A549 (cell line): ENCODE measurements at regions not wholly inside any gene's neighbourhood (a gene's known extent, or its start where the extent isn't known, plus 50 kb on each side); places are given as distances from the start of the nearest gene placed in this dataset.

Experiments
- ATAC-seq, 2 experiments: fragments of 200-7000 bp in 1 of 2; fragments of >200 bp in 1 of 2; cut with Nextera tagmentation in 1 of 2; cut with Tn5 transposase in 1 of 2; 3 replicates each; pipeline versions ENCODE4 v1.8.0 to v1.9.1; 2018 to 2020; ENCODE audit warnings: mild to moderate bottlenecking in 1 of 2, moderate library complexity in 1 of 2
- CTCF ChIA-PET: fragments of 300-600 bp; sonication (Branson Sonifier 250); formaldehyde crosslinking; extraction: SDS; loops from one replicate; lab custom pipeline; 2021; ENCODE audit warnings: antibody characterized with exemption, inconsistent platforms; lab: Yijun Ruan, JAX
- POLR2A ChIA-PET: fragments of 350-600 bp; formaldehyde crosslinking; extraction: SDS; loops from one replicate; lab custom pipeline; 2021; ENCODE audit warnings: antibody characterized with exemption, inconsistent platforms; lab: Yijun Ruan, JAX
- DNase-seq, 2 experiments: peaks; one replicate each; pipeline versions ENCODE4 v3.0.0 to v3.0.0-alpha.2; 2011 to 2016; ENCODE audit warnings: low read depth in 1 of 2, low spot score in 1 of 2
- FAIRE-seq: peaks from 2 replicates; lab custom pipeline; 2011; peaks lifted over from hg19 to GRCh38; lab: Jason Lieb, UNC
- H3K27ac ChIP-seq, 2 experiments: fragments of >200 bp; sonication (Bioruptor Twin); formaldehyde crosslinking; 3 replicates each; pipeline ENCODE4 v1.5.1; 2016 to 2017
- H3K4me1 ChIP-seq: fragments of >200 bp; sonication (Bioruptor Twin); formaldehyde crosslinking; 3 replicates; pipeline ENCODE4 v1.6.1; 2016
- H3K4me2 ChIP-seq: fragments of >200 bp; sonication (Bioruptor Twin); formaldehyde crosslinking; 3 replicates; pipeline ENCODE4 v1.6.1; 2016
- H3K4me3 ChIP-seq: fragments of >200 bp; sonication (Bioruptor Twin); formaldehyde crosslinking; 3 replicates; pipeline ENCODE4 v1.5.1; 2016
- H3K9me3 ChIP-seq: fragments of >200 bp; sonication (Bioruptor Twin); formaldehyde crosslinking; 3 replicates; pipeline ENCODE4 v1.6.1; 2016
- CBX2 ChIP-seq: fragments of 200-600 bp; sonication (generic); IDR thresholded peaks from 2 replicates; pipeline ENCODE4 v1.6.1; 2016; ENCODE audit warnings: low read depth, mild to moderate bottlenecking, borderline replicate concordance
- CBX8 ChIP-seq: fragments of 200-600 bp; sonication (generic); IDR thresholded peaks from 2 replicates; pipeline ENCODE4 v1.6.1; 2016
- CEBPB ChIP-seq, 2 experiments: fragments of >200 bp in 1 of 2; sonication (Bioruptor Twin) in 1 of 2; formaldehyde crosslinking in 1 of 2; IDR thresholded peaks; 2 replicates each; pipeline ENCODE4 v1.6.1; 2012 to 2016
- CHD4 ChIP-seq: fragments of 200-600 bp; sonication (generic); IDR thresholded peaks from 2 replicates; pipeline ENCODE4 v1.6.1; 2016; ENCODE audit warnings: antibody characterized with exemption, mild to moderate bottlenecking, borderline replicate concordance
- EHMT2 ChIP-seq: fragments of 200-600 bp; sonication (generic); IDR thresholded peaks from 2 replicates; pipeline ENCODE4 v1.6.1; 2016; ENCODE audit warnings: antibody characterized with exemption, low read depth, mild to moderate bottlenecking, moderate library complexity
- ESRRA ChIP-seq: fragments of 150-350 bp; IDR thresholded peaks from 2 replicates; pipeline ENCODE4 v1.6.1; 2014; ENCODE audit warnings: mild to moderate bottlenecking, low read length, borderline replicate concordance
- FOSL2 ChIP-seq, 2 experiments: fragments of 450-650 bp in 1 of 2; fragments of >200 bp in 1 of 2; sonication (Bioruptor Twin) in 1 of 2; formaldehyde crosslinking; IDR thresholded peaks; 2 replicates each; pipeline versions ENCODE4 v1.5.0 to v1.6.1; 2016 to 2020; ENCODE audit warnings: mild to moderate bottlenecking in 1 of 2, moderate library complexity in 1 of 2
- FOXS1 ChIP-seq: fragments of 250-450 bp; sonication (Bioruptor Pico); IDR thresholded peaks from 2 replicates; pipeline ENCODE4 v1.5.0; 2020; ENCODE audit warnings: mild to moderate bottlenecking, moderate library complexity
- GATA3 ChIP-seq: IDR thresholded peaks from 2 replicates; pipeline ENCODE4 v1.6.1; 2012; ENCODE audit warnings: borderline replicate concordance
- HEYL ChIP-seq: fragments of 250-450 bp; sonication (Bioruptor Pico); IDR thresholded peaks from 2 replicates; pipeline ENCODE4 v1.8.0; 2021; ENCODE audit warnings: mild to moderate bottlenecking, moderate library complexity
- JUNB ChIP-seq: fragments of >200 bp; sonication (Bioruptor Twin); formaldehyde crosslinking; IDR thresholded peaks from 2 replicates; pipeline ENCODE4 v1.6.1; 2016
- KDM5A ChIP-seq: fragments of 200-600 bp; sonication (generic); IDR thresholded peaks from 2 replicates; pipeline ENCODE4 v1.6.1; 2016; ENCODE audit warnings: antibody characterized with exemption, mild to moderate bottlenecking
- MAFK ChIP-seq: fragments of 450-650 bp; IDR thresholded peaks from 2 replicates; pipeline ENCODE4 v1.6.1; 2014; ENCODE audit not compliant: partially characterized antibody
- MYC ChIP-seq: IDR thresholded peaks from 2 replicates; pipeline ENCODE4 v1.6.1; 2012; ENCODE audit warnings: mild to moderate bottlenecking, inconsistent platforms, low read length, improper control_type of control experiment, borderline replicate concordance
- NR3C1 ChIP-seq: fragments of >200 bp; sonication (Bioruptor Twin); formaldehyde crosslinking; IDR thresholded peaks from 3 replicates; pipeline ENCODE4 v1.6.1; 2017
- RARB ChIP-seq: fragments of 250-450 bp; sonication (Bioruptor Pico); IDR thresholded peaks from 2 replicates; pipeline ENCODE4 v1.8.0; 2021; ENCODE audit warnings: mild to moderate bottlenecking, moderate library complexity
- RNF2 ChIP-seq: fragments of 200-600 bp; sonication (generic); IDR thresholded peaks from 2 replicates; pipeline ENCODE4 v1.6.1; 2016; ENCODE audit warnings: low read depth, mild to moderate bottlenecking, antibody characterized with exemption, moderate library complexity, borderline replicate concordance
- SMC3 ChIP-seq: fragments of >200 bp; sonication (Bioruptor Twin); formaldehyde crosslinking; IDR thresholded peaks from 3 replicates; pipeline ENCODE4 v1.6.1; 2018; ENCODE audit warnings: inconsistent platforms
- SREBF2 ChIP-seq: fragments of 450-650 bp; IDR thresholded peaks from 2 replicates; pipeline ENCODE4 v1.6.1; 2014; ENCODE audit warnings: mild to moderate bottlenecking, moderate library complexity
- TP53 ChIP-seq: fragments of 250-450 bp; sonication (Bioruptor Pico); IDR thresholded peaks from 2 replicates; pipeline ENCODE4 v1.5.0; 2021; ENCODE audit warnings: mild to moderate bottlenecking, moderate library complexity
- ZC3H11A ChIP-seq: fragments of 450-650 bp; IDR thresholded peaks from 2 replicates; pipeline ENCODE4 v1.6.1; 2014; ENCODE audit warnings: antibody characterized with exemption, mild to moderate bottlenecking
- ZFP36 ChIP-seq: fragments of 450-650 bp; IDR thresholded peaks from 2 replicates; pipeline ENCODE4 v1.6.1; 2014; ENCODE audit warnings: borderline replicate concordance; ENCODE audit not compliant: partially characterized antibody
- ZNF302 ChIP-seq: fragments of 250-450 bp; sonication (Bioruptor Pico); IDR thresholded peaks from 2 replicates; pipeline ENCODE4 v1.9.0; 2021; ENCODE audit warnings: inconsistent platforms, mild to moderate bottlenecking, moderate library complexity
- ZSCAN20 ChIP-seq: fragments of 250-450 bp; sonication (Bioruptor Pico); IDR thresholded peaks from 2 replicates; pipeline ENCODE4 v1.8.0; 2022; ENCODE audit warnings: mild to moderate bottlenecking, moderate library complexity
- WGBS: methylation state at CpG from one replicate; pipeline ENCODE4 v1.1.6; 2017; ENCODE audit errors: missing lambda C conversion rate; 5-methylcytosine and 5-hydroxymethylcytosine counted together
- TF ChIP-seq, protein P1 (sequence below): fragments of 200-600 bp; sonication (generic); IDR thresholded peaks from 2 replicates; pipeline ENCODE4 v1.6.1; 2016; ENCODE audit warnings: antibody characterized with exemption, mild to moderate bottlenecking, moderate library complexity
- TF ChIP-seq, protein P2 (sequence below): IDR thresholded peaks from 2 replicates; pipeline ENCODE4 v1.6.1; 2012; ENCODE audit warnings: low read depth, borderline replicate concordance
- TF ChIP-seq, protein P3 (sequence below): fragments of 250-450 bp; sonication (Bioruptor Pico); IDR thresholded peaks from 2 replicates; pipeline ENCODE4 v1.5.0; 2021; ENCODE audit warnings: mild to moderate bottlenecking, moderate library complexity, borderline replicate concordance
- TF ChIP-seq, protein P4 (sequence below): fragments of >200 bp; sonication (Bioruptor Twin); formaldehyde crosslinking; IDR thresholded peaks from 2 replicates; pipeline ENCODE4 v1.6.1; 2016

DNA sequence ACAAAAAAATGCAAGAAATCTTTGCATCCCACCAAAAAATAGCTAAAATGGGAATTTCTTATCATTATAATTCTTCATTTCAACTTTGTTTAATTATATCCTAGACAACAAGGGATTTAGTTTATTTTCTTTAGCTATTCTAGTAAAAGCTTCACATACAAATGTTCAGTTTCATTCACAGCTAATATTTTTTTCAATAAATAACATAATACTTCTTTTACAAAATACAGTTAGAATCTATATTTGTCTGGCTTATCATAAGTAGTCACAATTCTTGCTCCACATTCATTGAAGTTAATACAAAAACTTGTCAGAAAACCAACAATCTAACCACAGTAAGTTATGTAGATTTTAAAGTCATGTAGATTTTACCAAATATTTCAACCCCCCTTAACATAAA, 414.4 kb downstream of the FAT4 start:
- H3K4me2 ChIP-seq, result peak overlapping the region; percentile 66
- peaks cover 48% of the 10 kb centered on the region for H3K4me1 ChIP-seq
- POLR2A ChIA-PET, result interaction anchor here (0.6 kb wide), 1 partner anchor 83 kb away, joined by 4 read pairs; no protein-coding TSS in a partner anchor
- H3K9me3 ChIP-seq, result no peaks in the 10 kb centered on the region
- H3K4me3 ChIP-seq, result no peak overlapping the region
- no peak for FAIRE-seq
- TF ChIP-seq GATA3, result no peak
- TF ChIP-seq RARB (CRISPR knock-in tag), result no peak
- TF ChIP-seq EHMT2, result no peak
- no peak for TF ChIP-seq ZNF302 (CRISPR knock-in tag)
- TF ChIP-seq SREBF2, result no peak
- no peak for TF ChIP-seq ESRRA
- TF ChIP-seq TP53 (CRISPR knock-in tag), result no peak
- TF ChIP-seq SMC3, result no peak
- TF ChIP-seq, protein P1, sequence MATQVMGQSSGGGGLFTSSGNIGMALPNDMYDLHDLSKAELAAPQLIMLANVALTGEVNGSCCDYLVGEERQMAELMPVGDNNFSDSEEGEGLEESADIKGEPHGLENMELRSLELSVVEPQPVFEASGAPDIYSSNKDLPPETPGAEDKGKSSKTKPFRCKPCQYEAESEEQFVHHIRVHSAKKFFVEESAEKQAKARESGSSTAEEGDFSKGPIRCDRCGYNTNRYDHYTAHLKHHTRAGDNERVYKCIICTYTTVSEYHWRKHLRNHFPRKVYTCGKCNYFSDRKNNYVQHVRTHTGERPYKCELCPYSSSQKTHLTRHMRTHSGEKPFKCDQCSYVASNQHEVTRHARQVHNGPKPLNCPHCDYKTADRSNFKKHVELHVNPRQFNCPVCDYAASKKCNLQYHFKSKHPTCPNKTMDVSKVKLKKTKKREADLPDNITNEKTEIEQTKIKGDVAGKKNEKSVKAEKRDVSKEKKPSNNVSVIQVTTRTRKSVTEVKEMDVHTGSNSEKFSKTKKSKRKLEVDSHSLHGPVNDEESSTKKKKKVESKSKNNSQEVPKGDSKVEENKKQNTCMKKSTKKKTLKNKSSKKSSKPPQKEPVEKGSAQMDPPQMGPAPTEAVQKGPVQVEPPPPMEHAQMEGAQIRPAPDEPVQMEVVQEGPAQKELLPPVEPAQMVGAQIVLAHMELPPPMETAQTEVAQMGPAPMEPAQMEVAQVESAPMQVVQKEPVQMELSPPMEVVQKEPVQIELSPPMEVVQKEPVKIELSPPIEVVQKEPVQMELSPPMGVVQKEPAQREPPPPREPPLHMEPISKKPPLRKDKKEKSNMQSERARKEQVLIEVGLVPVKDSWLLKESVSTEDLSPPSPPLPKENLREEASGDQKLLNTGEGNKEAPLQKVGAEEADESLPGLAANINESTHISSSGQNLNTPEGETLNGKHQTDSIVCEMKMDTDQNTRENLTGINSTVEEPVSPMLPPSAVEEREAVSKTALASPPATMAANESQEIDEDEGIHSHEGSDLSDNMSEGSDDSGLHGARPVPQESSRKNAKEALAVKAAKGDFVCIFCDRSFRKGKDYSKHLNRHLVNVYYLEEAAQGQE, result no peak
- TF ChIP-seq ZSCAN20 (CRISPR knock-in tag), result no peak
- no peak for TF ChIP-seq CBX8
- TF ChIP-seq FOSL2 (IDR thresholded peaks at IDR 0.05), result no peak
- TF ChIP-seq FOSL2 (CRISPR knock-in tag; IDR thresholded peaks at IDR 0.05), result no peak
- no peak for TF ChIP-seq CHD4
- TF ChIP-seq NR3C1, result no peak
- no peak for TF ChIP-seq CEBPB (IDR thresholded peaks at IDR 0.05)
- TF ChIP-seq, all 56 proteins: peak for 0
- ATAC-seq, result no peak
- CTCF ChIA-PET, result no interaction called here
- peak overlapping the region; percentile 69 to 88 for H3K27ac ChIP-seq
- no peak for DNase-seq

DNA sequence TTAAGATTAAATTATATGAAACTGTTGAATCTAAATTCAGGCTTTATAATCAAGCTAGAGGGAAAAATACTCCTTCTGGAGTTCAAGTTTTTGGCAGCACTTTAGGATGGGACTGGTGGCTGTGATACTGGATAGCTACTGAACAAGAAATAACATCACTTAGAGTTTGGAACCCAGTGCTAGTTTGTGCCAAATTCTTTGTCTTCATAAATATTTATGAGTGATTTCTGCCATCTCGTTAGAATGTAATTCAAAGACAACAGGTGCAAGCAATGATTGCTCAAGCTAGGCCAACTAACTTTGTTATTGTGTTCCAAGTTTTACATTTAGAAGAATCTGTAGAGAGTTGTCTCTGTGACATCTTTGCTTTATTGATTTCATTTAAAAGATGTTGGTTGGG, 417.9 kb downstream of the FAT4 start:
- no peak for ATAC-seq
- no peaks in the 10 kb centered on the region for H3K9me3 ChIP-seq
- no peak for FAIRE-seq
- no peak for TF ChIP-seq HEYL (CRISPR knock-in tag)
- TF ChIP-seq, protein P2, sequence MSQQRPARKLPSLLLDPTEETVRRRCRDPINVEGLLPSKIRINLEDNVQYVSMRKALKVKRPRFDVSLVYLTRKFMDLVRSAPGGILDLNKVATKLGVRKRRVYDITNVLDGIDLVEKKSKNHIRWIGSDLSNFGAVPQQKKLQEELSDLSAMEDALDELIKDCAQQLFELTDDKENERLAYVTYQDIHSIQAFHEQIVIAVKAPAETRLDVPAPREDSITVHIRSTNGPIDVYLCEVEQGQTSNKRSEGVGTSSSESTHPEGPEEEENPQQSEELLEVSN, result no peak
- TF ChIP-seq ESRRA, result no peak
- no peak for TF ChIP-seq MAFK
- no peak for TF ChIP-seq ZC3H11A
- TF ChIP-seq EHMT2, result no peak
- TF ChIP-seq CBX8, result no peak
- no peak for TF ChIP-seq ZFP36
- no peak overlapping the region for H3K4me3 ChIP-seq
- no peak for DNase-seq
- peaks cover 60% of the 10 kb centered on the region for H3K4me1 ChIP-seq
- WGBS, result 59% methylated on average over 1 of the region's 1 CpG
- no peak overlapping the region for H3K4me2 ChIP-seq
- CTCF ChIA-PET, result interaction anchor here (1.3 kb wide), 1 partner anchor 19 kb away, joined by 3 read pairs; no protein-coding TSS in a partner anchor
- H3K27ac ChIP-seq, result peak overlapping the region in 1 of 2 experiments; percentile 77; a peak in 3 of 6 replicates
- POLR2A ChIA-PET, result no interaction called here

DNA sequence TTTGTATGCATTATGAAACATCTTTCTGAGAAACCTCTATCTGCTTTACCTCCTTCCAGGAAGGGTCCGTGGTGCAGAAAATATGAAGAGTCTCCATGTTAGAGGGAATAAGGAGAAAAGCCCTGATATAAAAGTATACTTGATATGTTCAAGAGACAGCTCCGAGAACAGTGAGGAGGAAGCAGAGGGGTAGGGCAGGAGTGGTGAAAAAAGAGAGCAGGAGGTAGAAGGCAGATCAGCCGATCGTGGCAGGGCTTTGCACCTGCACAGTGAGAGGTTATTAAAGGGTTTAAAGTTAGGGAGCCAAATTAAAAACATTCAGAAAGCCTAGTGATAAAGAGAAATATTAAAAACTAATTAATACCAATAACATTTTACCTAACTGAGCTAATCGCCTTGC, 419.7 kb downstream of the FAT4 start:
- ChIA-PET POLR2A (no interaction called here), CTCF (interaction anchor here (1.4 to 2.1 kb wide), 2 partner anchors 17 to 417 kb away, joined by 3 to 6 read pairs; no protein-coding TSS in a partner anchor)
- Histone ChIP-seq H3K4me3 (no peak overlapping the region), H3K4me2 (peak overlapping the region; percentile 63), H3K27ac (peak overlapping the region; percentile 68 to 81), H3K9me3 (no peaks in the 10 kb centered on the region), H3K4me1 (peaks cover 52% of the 10 kb centered on the region)
- FAIRE-seq (no peak), DNase-seq (no peak), ATAC-seq (peak in 1 of 2 experiments; percentile 56; a peak in 3 of 6 replicates)
- 56% methylated on average over 5 of the region's 5 CpGs for WGBS
- TF ChIP-seq MYC (no peak), GATA3 (no peak), RNF2 (no peak), JUNB (no peak), FOXS1 (no peak), CBX2 (no peak), MAFK (no peak), KDM5A (no peak), RARB (CRISPR knock-in tag) (no peak)
- TF ChIP-seq, protein P3, sequence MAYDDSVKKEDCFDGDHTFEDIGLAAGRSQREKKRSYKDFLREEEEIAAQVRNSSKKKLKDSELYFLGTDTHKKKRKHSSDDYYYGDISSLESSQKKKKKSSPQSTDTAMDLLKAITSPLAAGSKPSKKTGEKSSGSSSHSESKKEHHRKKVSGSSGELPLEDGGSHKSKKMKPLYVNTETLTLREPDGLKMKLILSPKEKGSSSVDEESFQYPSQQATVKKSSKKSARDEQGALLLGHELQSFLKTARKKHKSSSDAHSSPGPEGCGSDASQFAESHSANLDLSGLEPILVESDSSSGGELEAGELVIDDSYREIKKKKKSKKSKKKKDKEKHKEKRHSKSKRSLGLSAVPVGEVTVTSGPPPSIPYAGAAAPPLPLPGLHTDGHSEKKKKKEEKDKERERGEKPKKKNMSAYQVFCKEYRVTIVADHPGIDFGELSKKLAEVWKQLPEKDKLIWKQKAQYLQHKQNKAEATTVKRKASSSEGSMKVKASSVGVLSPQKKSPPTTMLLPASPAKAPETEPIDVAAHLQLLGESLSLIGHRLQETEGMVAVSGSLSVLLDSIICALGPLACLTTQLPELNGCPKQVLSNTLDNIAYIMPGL (CRISPR knock-in tag), result no peak
- TF ChIP-seq, protein P4, sequence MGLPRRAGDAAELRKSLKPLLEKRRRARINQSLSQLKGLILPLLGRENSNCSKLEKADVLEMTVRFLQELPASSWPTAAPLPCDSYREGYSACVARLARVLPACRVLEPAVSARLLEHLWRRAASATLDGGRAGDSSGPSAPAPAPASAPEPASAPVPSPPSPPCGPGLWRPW, result no peak
